ENCODE measurements at regions not wholly inside any gene's neighbourhood (a gene's known extent, or its start where the extent isn't known, plus 50 kb on each side); places are given as distances from the start of the nearest gene placed in this dataset.

GRCh38 chr9:84504360-84504759 is 163.8 kb upstream of the SLC28A3 start:
- Histone ChIP-seq H2AFZ (ENCODE audit: low read length) (no peak overlapping the region), H3K9ac (replicated peaks in 1 of 4; ENCODE audit: extremely low read depth in 1 of 4, low read depth in 3 of 4, low read length in 3 of 4) (no peak overlapping the region), H3K23ac (ENCODE audit: insufficient read length) (no peak overlapping the region), H3K14ac (ENCODE audit: insufficient read length) (no peak overlapping the region), H3K4ac (replicated peaks; ENCODE audit: insufficient read length, low read depth, low read length) (no peak overlapping the region), H2AK5ac (ENCODE audit: low read depth, low read length) (no peak overlapping the region), H3K79me2 (ENCODE audit: control insufficient read depth in 1 of 2, insufficient read depth in 2 of 2, low read length in 2 of 2) (no peaks in the 10 kb centered on the region), H4K8ac (ENCODE audit: extremely low read depth, insufficient read depth, low read length) (no peak overlapping the region), H2BK20ac (ENCODE audit: low read length) (no peak overlapping the region), H3K23me2 (ENCODE audit: low read depth, low read length) (no peaks in the 10 kb centered on the region), H4K91ac (replicated peaks; ENCODE audit: insufficient read length, low read length) (no peak overlapping the region), H3K27ac (ENCODE audit: low read depth, low read length) (no peak overlapping the region), H3K36me3 (ENCODE audit: control insufficient read depth in 2 of 4, insufficient read depth in 4 of 4, low read length in 3 of 4) (no peaks in the 10 kb centered on the region), H3K79me1 (ENCODE audit: low read depth, low read length) (no peaks in the 10 kb centered on the region), H3K4me2 (ENCODE audit: insufficient read depth in 1 of 2, low read depth in 2 of 2, low read length in 2 of 2) (no peak overlapping the region), H3K18ac (ENCODE audit: extremely low read depth, low read length) (no peak overlapping the region), H3K27me3 (replicated peaks in 1 of 4; ENCODE audit: control insufficient read depth in 3 of 4, extremely low read depth in 1 of 4, insufficient read depth in 3 of 4, low read length in 3 of 4) (no peaks in the 10 kb centered on the region), H2BK15ac (ENCODE audit: low read length) (no peak overlapping the region), H2BK120ac (replicated peaks; ENCODE audit: low read depth, low read length) (no peak overlapping the region), H2BK12ac (ENCODE audit: low read depth, low read length) (no peak overlapping the region), H3K4me3 (ENCODE audit: extremely low read depth in 1 of 4, insufficient read depth in 2 of 4, low read depth in 3 of 4, low read length in 4 of 4) (no peak overlapping the region), H4K5ac (ENCODE audit: insufficient read length, low read depth, low read length) (no peak overlapping the region), H4K20me1 (replicated peaks in 1 of 2; ENCODE audit: control insufficient read depth in 1 of 2, insufficient read depth in 2 of 2, low read length in 2 of 2) (no peaks in the 10 kb centered on the region), H3K4me1 (replicated peaks in 1 of 4; ENCODE audit: control insufficient read depth in 3 of 4, insufficient read depth in 4 of 4, low read length in 3 of 4) (no peaks in the 10 kb centered on the region), H3K56ac (replicated peaks; ENCODE audit: insufficient read length, low read depth, low read length) (no peak overlapping the region), H2BK5ac (ENCODE audit: low read depth, low read length) (no peak overlapping the region), H3K9me3 (ENCODE audit: insufficient read depth in 2 of 2, low read depth in 1 of 2, low read length in 1 of 2) (peaks cover 0 to 2% of the 10 kb centered on the region in 2 experiments; a peak in 3 of 4 replicates)
- no peak for DNase-seq (ENCODE audit: low read depth in 1 of 2, low spot score in 2 of 2)
- TF ChIP-seq RBBP5 (IDR thresholded peaks at IDR 0.05; ENCODE audit: borderline replicate concordance, low read depth, low read length) (no peak), TEAD4 (IDR thresholded peaks at IDR 0.05; ENCODE audit: low read depth, low read length) (no peak), TBP (IDR thresholded peaks at IDR 0.05; ENCODE audit: low read depth, low read length) (no peak), BCL11A (IDR thresholded peaks at IDR 0.05; ENCODE audit: low read depth in 2 of 2, low read length in 2 of 2) (no peak), RXRA (IDR thresholded peaks at IDR 0.05; ENCODE audit: insufficient read depth, low read depth, low read length) (no peak), POU5F1 (IDR thresholded peaks at IDR 0.05; ENCODE audit: low read depth, low read length) (no peak), SP4 (IDR thresholded peaks at IDR 0.05; ENCODE audit: low read length) (no peak), HDAC2 (IDR thresholded peaks at IDR 0.05; ENCODE audit: borderline replicate concordance in 1 of 2, low read depth in 2 of 2, low read length in 2 of 2) (no peak), PHF8 (conservative IDR thresholded peaks at IDR 0.05; ENCODE audit: low read depth, low read length) (no peak), GABPA (IDR thresholded peaks at IDR 0.05; ENCODE audit: borderline replicate concordance, insufficient read depth, low read length) (no peak), ZNF274 (IDR thresholded peaks at IDR 0.05; ENCODE audit: borderline replicate concordance, extremely low read depth, low read length) (no peak), CBX5 (IDR thresholded peaks at IDR 0.05; ENCODE audit: low read depth, low read length) (no peak)
- ChIA-PET CTCF (ENCODE audit: partially characterized antibody) (no interaction called here), POLR2A (ENCODE audit: partially characterized antibody) (no interaction called here)
- 83% methylated on average over 2 of the region's 2 CpGs; no CpG with 5 or more reads in 1 of the 2 experiments for WGBS, 2 experiments (ENCODE audit: extremely low coverage in 1 of 2, insufficient coverage in 1 of 2, insufficient read length in 1 of 2, insufficient replicate concordance in 2 of 2, low coverage in 1 of 2, low lambda C conversion rate in 2 of 2, missing lambda C conversion rate in 1 of 2)
- FAIRE-seq = no peak

Data from H1 (cell line).